ENCODE measurements at regions not wholly inside any gene's neighbourhood (a gene's known extent, or its start where the extent isn't known, plus 50 kb on each side); places are given as distances from the start of the nearest gene placed in this dataset.

DNA sequence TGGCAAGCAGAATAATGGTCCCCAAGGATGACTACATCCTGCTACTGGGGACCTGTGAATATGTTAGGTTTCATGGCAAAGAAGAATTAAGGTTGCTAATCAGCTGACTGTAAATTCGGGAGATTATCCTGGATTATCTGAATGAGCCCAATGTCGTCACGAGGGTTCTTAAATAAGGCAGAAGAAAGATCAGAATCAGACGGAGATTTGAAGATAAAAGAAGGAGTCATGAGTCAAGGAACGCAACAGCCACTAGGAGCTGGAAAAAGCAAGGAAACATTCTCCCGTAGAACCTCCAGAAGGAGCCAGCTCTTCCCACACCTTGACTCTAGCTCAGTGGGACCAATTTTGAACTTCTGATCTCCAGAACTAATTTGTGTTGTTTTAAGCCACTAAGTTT is 82.9 kb upstream of the APBB1IP start:
- TF ChIP-seq, protein P1, sequence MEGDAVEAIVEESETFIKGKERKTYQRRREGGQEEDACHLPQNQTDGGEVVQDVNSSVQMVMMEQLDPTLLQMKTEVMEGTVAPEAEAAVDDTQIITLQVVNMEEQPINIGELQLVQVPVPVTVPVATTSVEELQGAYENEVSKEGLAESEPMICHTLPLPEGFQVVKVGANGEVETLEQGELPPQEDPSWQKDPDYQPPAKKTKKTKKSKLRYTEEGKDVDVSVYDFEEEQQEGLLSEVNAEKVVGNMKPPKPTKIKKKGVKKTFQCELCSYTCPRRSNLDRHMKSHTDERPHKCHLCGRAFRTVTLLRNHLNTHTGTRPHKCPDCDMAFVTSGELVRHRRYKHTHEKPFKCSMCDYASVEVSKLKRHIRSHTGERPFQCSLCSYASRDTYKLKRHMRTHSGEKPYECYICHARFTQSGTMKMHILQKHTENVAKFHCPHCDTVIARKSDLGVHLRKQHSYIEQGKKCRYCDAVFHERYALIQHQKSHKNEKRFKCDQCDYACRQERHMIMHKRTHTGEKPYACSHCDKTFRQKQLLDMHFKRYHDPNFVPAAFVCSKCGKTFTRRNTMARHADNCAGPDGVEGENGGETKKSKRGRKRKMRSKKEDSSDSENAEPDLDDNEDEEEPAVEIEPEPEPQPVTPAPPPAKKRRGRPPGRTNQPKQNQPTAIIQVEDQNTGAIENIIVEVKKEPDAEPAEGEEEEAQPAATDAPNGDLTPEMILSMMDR (IDR thresholded peaks at IDR 0.05): no peak
- TF ChIP-seq POLR2A (IDR thresholded peaks at IDR 0.05) (no peak), EP300 (IDR thresholded peaks at IDR 0.05) (no peak), POLR2AphosphoS5 (IDR thresholded peaks at IDR 0.05) (no peak)

All from gastroesophageal sphincter (tissue), 3 donors.